GM12878 (cell line): ENCODE measurements at regions not wholly inside any gene's neighbourhood (a gene's known extent, or its start where the extent isn't known, plus 50 kb on each side); places are given as distances from the start of the nearest gene placed in this dataset.

Experiments used
- POLR2A ChIP-seq: IDR thresholded peaks from 2 replicates; pipeline ENCODE4 v1.6.1; 2011; ENCODE audit warnings: low read depth, mild to moderate bottlenecking, low read length
- RCOR1 ChIP-seq: conservative IDR thresholded peaks from 2 replicates; pipeline ENCODE4 v1.6.1; 2012; ENCODE audit warnings: low read depth, low read length, improper control_type of control experiment
- SREBF1 ChIP-seq: IDR thresholded peaks from 2 replicates; pipeline ENCODE4 v1.6.1; 2012; ENCODE audit warnings: mild to moderate bottlenecking, low read length
- TAF1 ChIP-seq: IDR thresholded peaks from 2 replicates; pipeline ENCODE4 v1.6.1; 2011; ENCODE audit warnings: mild to moderate bottlenecking, low read depth, low read length, borderline replicate concordance
- TF ChIP-seq, protein P1 (sequence below): fragments of 450-650 bp; conservative IDR thresholded peaks from 2 replicates; pipeline ENCODE4 v1.6.1; 2017; ENCODE audit warnings: mild to moderate bottlenecking, moderate library complexity

DNA sequence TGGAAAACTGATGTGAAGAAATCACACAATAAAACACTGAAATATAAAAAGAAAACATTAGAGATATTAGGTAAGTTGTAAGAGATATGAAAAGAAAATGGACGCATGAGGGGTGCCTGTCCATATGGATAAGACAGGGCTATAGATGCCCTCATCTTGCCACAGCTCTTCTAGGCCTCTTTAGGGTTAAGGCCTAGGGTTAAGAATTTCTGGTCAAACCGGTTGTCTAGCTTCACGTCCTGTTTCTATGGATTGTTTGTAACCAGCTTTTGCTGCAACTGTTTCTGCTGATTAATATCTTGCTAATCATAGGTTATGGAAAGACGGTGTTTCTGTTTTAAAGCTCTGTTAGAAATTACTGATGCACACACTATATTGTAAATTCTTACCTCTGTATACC, 389.9 kb upstream of the CTNND2 start:
- TF ChIP-seq SREBF1 (no peak), POLR2A (no peak), RCOR1 (no peak), TAF1 (no peak)
- TF ChIP-seq, protein P1, sequence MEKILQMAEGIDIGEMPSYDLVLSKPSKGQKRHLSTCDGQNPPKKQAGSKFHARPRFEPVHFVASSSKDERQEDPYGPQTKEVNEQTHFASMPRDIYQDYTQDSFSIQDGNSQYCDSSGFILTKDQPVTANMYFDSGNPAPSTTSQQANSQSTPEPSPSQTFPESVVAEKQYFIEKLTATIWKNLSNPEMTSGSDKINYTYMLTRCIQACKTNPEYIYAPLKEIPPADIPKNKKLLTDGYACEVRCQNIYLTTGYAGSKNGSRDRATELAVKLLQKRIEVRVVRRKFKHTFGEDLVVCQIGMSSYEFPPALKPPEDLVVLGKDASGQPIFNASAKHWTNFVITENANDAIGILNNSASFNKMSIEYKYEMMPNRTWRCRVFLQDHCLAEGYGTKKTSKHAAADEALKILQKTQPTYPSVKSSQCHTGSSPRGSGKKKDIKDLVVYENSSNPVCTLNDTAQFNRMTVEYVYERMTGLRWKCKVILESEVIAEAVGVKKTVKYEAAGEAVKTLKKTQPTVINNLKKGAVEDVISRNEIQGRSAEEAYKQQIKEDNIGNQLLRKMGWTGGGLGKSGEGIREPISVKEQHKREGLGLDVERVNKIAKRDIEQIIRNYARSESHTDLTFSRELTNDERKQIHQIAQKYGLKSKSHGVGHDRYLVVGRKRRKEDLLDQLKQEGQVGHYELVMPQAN: no peak
